ENCODE measurements at regions not wholly inside any gene's neighbourhood (a gene's known extent, or its start where the extent isn't known, plus 50 kb on each side); places are given as distances from the start of the nearest gene placed in this dataset.

GRCh38 chr9:7367726-7368125 is 431.9 kb downstream of the DMAC1 start:
- Histone ChIP-seq H2AK5ac (ENCODE audit: low read depth, low read length) (no peak overlapping the region), H4K20me1 (replicated peaks in 1 of 2; ENCODE audit: control insufficient read depth in 1 of 2, insufficient read depth in 2 of 2, low read length in 2 of 2) (no peaks in the 10 kb centered on the region), H3K4me2 (ENCODE audit: insufficient read depth in 1 of 2, low read depth in 2 of 2, low read length in 2 of 2) (no peak overlapping the region), H4K8ac (ENCODE audit: extremely low read depth, insufficient read depth, low read length) (no peak overlapping the region), H2BK5ac (ENCODE audit: low read depth, low read length) (no peak overlapping the region), H3K27me3 (replicated peaks in 1 of 4; ENCODE audit: control insufficient read depth in 3 of 4, extremely low read depth in 1 of 4, insufficient read depth in 3 of 4, low read length in 3 of 4) (no peaks in the 10 kb centered on the region), H4K5ac (ENCODE audit: insufficient read length, low read depth, low read length) (no peak overlapping the region), H3K79me2 (ENCODE audit: control insufficient read depth in 1 of 2, insufficient read depth in 2 of 2, low read length in 2 of 2) (no peaks in the 10 kb centered on the region), H3K36me3 (ENCODE audit: control insufficient read depth in 2 of 4, insufficient read depth in 4 of 4, low read length in 3 of 4) (no peaks in the 10 kb centered on the region), H2BK120ac (replicated peaks; ENCODE audit: low read depth, low read length) (no peak overlapping the region), H2BK20ac (ENCODE audit: low read length) (no peak overlapping the region), H3K4me1 (replicated peaks in 1 of 4; ENCODE audit: control insufficient read depth in 3 of 4, insufficient read depth in 4 of 4, low read length in 3 of 4) (peaks cover 0 to 7% (median 1%) of the 10 kb centered on the region in 4 experiments; a peak in 2 of 7 replicates), H2BK15ac (ENCODE audit: low read length) (no peak overlapping the region), H3K4ac (replicated peaks; ENCODE audit: insufficient read length, low read depth, low read length) (no peak overlapping the region), H4K91ac (replicated peaks; ENCODE audit: insufficient read length, low read length) (no peak overlapping the region), H3K79me1 (ENCODE audit: low read depth, low read length) (no peaks in the 10 kb centered on the region), H3K9me3 (ENCODE audit: insufficient read depth in 2 of 2, low read depth in 1 of 2, low read length in 1 of 2) (no peaks in the 10 kb centered on the region), H3K56ac (replicated peaks; ENCODE audit: insufficient read length, low read depth, low read length) (no peak overlapping the region), H3K9ac (replicated peaks in 1 of 4; ENCODE audit: extremely low read depth in 1 of 4, low read depth in 3 of 4, low read length in 3 of 4) (no peak overlapping the region), H2BK12ac (ENCODE audit: low read depth, low read length) (no peak overlapping the region), H3K4me3 (ENCODE audit: extremely low read depth in 1 of 4, insufficient read depth in 2 of 4, low read depth in 3 of 4, low read length in 4 of 4) (no peak overlapping the region), H3K23ac (ENCODE audit: insufficient read length) (no peak overlapping the region), H3K27ac (ENCODE audit: low read depth, low read length) (no peak overlapping the region), H3K18ac (ENCODE audit: extremely low read depth, low read length) (no peak overlapping the region), H3K23me2 (ENCODE audit: low read depth, low read length) (no peaks in the 10 kb centered on the region), H2AFZ (ENCODE audit: low read length) (no peak overlapping the region), H3K14ac (ENCODE audit: insufficient read length) (no peak overlapping the region)
- 73% methylated on average over 1 of the region's 1 CpG; no CpG with 5 or more reads in 1 of the 2 experiments for WGBS, 2 experiments (ENCODE audit: extremely low coverage in 1 of 2, insufficient coverage in 1 of 2, insufficient read length in 1 of 2, insufficient replicate concordance in 2 of 2, low coverage in 1 of 2, low lambda C conversion rate in 2 of 2, missing lambda C conversion rate in 1 of 2)
- ChIA-PET CTCF (ENCODE audit: partially characterized antibody) (interaction anchor here (0.6 to 3.4 kb wide), 3 partner anchors 8 to 1015 kb away, joined by 3 to 24 read pairs (median 3); no protein-coding TSS in a partner anchor), POLR2A (ENCODE audit: partially characterized antibody) (no interaction called here)
- no peak for TF ChIP-seq SP4 (IDR thresholded peaks at IDR 0.05; ENCODE audit: low read length)
- TF ChIP-seq BACH1 (IDR thresholded peaks at IDR 0.05; ENCODE audit: low read length) = no peak
- no peak for TF ChIP-seq SIX5 (IDR thresholded peaks at IDR 0.05; ENCODE audit: low read depth, low read length)
- TF ChIP-seq, protein P1, sequence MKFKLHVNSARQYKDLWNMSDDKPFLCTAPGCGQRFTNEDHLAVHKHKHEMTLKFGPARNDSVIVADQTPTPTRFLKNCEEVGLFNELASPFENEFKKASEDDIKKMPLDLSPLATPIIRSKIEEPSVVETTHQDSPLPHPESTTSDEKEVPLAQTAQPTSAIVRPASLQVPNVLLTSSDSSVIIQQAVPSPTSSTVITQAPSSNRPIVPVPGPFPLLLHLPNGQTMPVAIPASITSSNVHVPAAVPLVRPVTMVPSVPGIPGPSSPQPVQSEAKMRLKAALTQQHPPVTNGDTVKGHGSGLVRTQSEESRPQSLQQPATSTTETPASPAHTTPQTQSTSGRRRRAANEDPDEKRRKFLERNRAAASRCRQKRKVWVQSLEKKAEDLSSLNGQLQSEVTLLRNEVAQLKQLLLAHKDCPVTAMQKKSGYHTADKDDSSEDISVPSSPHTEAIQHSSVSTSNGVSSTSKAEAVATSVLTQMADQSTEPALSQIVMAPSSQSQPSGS (IDR thresholded peaks at IDR 0.05; ENCODE audit: low read length) = no peak
- TF ChIP-seq CHD1 (IDR thresholded peaks at IDR 0.05; ENCODE audit: low read depth, low read length) = no peak
- no peak for TF ChIP-seq MAFK (IDR thresholded peaks at IDR 0.05; ENCODE audit: low read depth, low read length)
- TF ChIP-seq, protein P2, sequence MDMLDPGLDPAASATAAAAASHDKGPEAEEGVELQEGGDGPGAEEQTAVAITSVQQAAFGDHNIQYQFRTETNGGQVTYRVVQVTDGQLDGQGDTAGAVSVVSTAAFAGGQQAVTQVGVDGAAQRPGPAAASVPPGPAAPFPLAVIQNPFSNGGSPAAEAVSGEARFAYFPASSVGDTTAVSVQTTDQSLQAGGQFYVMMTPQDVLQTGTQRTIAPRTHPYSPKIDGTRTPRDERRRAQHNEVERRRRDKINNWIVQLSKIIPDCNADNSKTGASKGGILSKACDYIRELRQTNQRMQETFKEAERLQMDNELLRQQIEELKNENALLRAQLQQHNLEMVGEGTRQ (IDR thresholded peaks at IDR 0.05; ENCODE audit: low read length) = no peak
- no peak for TF ChIP-seq RAD21 (IDR thresholded peaks at IDR 0.05 in 1 of 2, conservative IDR thresholded peaks at IDR 0.05 in 1 of 2; ENCODE audit: low read depth in 2 of 2, low read length in 2 of 2)
- no peak for TF ChIP-seq RFX5 (IDR thresholded peaks at IDR 0.05; ENCODE audit: borderline replicate concordance, low read depth, low read length)
- TF ChIP-seq SAP30 (IDR thresholded peaks at IDR 0.05; ENCODE audit: insufficient read depth, insufficient replicate concordance, low read length) = no peak
- no peak for TF ChIP-seq ZNF274 (IDR thresholded peaks at IDR 0.05; ENCODE audit: borderline replicate concordance, extremely low read depth, low read length)
- no peak for DNase-seq (ENCODE audit: low read depth in 1 of 2, low spot score in 2 of 2)
- FAIRE-seq = no peak

Measured in H1 (cell line).